CD14-positive monocyte (primary cell): ENCODE measurements at regions not wholly inside any gene's neighbourhood (a gene's known extent, or its start where the extent isn't known, plus 50 kb on each side); places are given as distances from the start of the nearest gene placed in this dataset.

ENCODE experiments used
- DNase-seq, 3 donors: peaks; one replicate each; pipeline ENCODE4 v3.0.0-alpha.2; 2011 to 2022
- H2AFZ ChIP-seq: 2 replicates; pipeline ENCODE4 v1.6.0; 2012; ENCODE audit warnings: mild to moderate bottlenecking, low read depth, low read length, inconsistent platforms; ENCODE audit not compliant: insufficient read depth, poor library complexity, severe bottlenecking
- H3K27ac ChIP-seq, 2 donors: 1 replicate in 1 of 2; 2 replicates in 1 of 2; pipeline ENCODE4 v1.5.1; 2012 to 2013; ENCODE audit warnings: low read length in 2 of 2, control low read depth in 1 of 2, inconsistent platforms in 1 of 2, low read depth in 1 of 2, mild to moderate bottlenecking in 1 of 2
- H3K27me3 ChIP-seq, 2 donors: one replicate each; pipeline versions ENCODE4 v1.6.0 to v1.6.1; 2011 to 2013; ENCODE audit warnings: low read length in 2 of 2; ENCODE audit not compliant: control insufficient read depth in 2 of 2, insufficient read depth in 2 of 2
- H3K36me3 ChIP-seq, 2 donors: replicated peaks in 1 of 2; 1 replicate in 1 of 2; 2 replicates in 1 of 2; pipeline versions ENCODE4 v1.5.1 to v1.6.1; 2012 to 2013; ENCODE audit warnings: low read length in 2 of 2, control low read depth in 1 of 2, inconsistent platforms in 1 of 2, mild to moderate bottlenecking in 1 of 2; ENCODE audit not compliant: insufficient read depth in 2 of 2, control insufficient read depth in 1 of 2
- H3K4me1 ChIP-seq, 2 donors: 1 replicate in 1 of 2; 2 replicates in 1 of 2; pipeline versions ENCODE4 v1.5.1 to v1.6.1; 2012 to 2013; ENCODE audit warnings: low read length in 2 of 2, control low read depth in 1 of 2, inconsistent platforms in 1 of 2, mild to moderate bottlenecking in 1 of 2, moderate library complexity in 1 of 2; ENCODE audit not compliant: insufficient read depth in 2 of 2, control insufficient read depth in 1 of 2
- H3K4me2 ChIP-seq: replicated peaks from 2 replicates; pipeline ENCODE3; 2012; ENCODE audit warnings: low read length, moderate library complexity, mild to moderate bottlenecking; ENCODE audit not compliant: poor library complexity, severe bottlenecking; ENCODE audit errors: extremely low read depth
- H3K4me3 ChIP-seq, 3 experiments: fragments of 200-600 bp in 1 of 3; sonication (generic) in 1 of 3; replicated peaks in 1 of 3; 1 replicate in 2 of 3; 2 replicates in 1 of 3; pipeline ENCODE4 v1.5.1; 2011 to 2013; ENCODE audit warnings: low read length in 3 of 3, mild to moderate bottlenecking in 3 of 3, control low read depth in 2 of 3, low read depth in 2 of 3, inconsistent platforms in 1 of 3, moderate library complexity in 1 of 3
- H3K79me2 ChIP-seq: 2 replicates; pipeline ENCODE4 v1.6.0; 2012; ENCODE audit warnings: mild to moderate bottlenecking, control low read depth, inconsistent platforms, low read length, moderate library complexity; ENCODE audit not compliant: insufficient read depth
- H3K9ac ChIP-seq: 2 replicates; pipeline ENCODE4 v1.6.0; 2017; ENCODE audit warnings: low read length, mild to moderate bottlenecking; ENCODE audit not compliant: insufficient read depth, poor library complexity, severe bottlenecking
- H3K9me3 ChIP-seq, 2 donors: replicated peaks in 1 of 2; 1 replicate in 1 of 2; 2 replicates in 1 of 2; pipeline versions ENCODE4 v1.5.1 to v1.6.1; 2012 to 2013; ENCODE audit warnings: low read length in 2 of 2, control low read depth in 1 of 2; ENCODE audit not compliant: control insufficient read depth in 1 of 2, insufficient read depth in 1 of 2
- H4K20me1 ChIP-seq: 2 replicates; pipeline ENCODE4 v1.6.0; 2012; ENCODE audit warnings: mild to moderate bottlenecking, low read length, control low read depth, moderate library complexity; ENCODE audit not compliant: insufficient read depth
- H3K27ac Mint-ChIP-seq, 7 donors: one replicate each; pipeline ENCODE4 v1.8.0; 2020; ENCODE audit warnings: mild to moderate bottlenecking in 7 of 7, mixed read lengths in 7 of 7, moderate library complexity in 6 of 7, inconsistent platforms in 2 of 7
- H3K27me3 Mint-ChIP-seq, 3 donors: one replicate each; pipeline ENCODE4 v1.8.0; 2021 to 2022; ENCODE audit warnings: low read depth in 3 of 3, mild to moderate bottlenecking in 3 of 3, mixed read lengths in 3 of 3, moderate library complexity in 3 of 3, inconsistent platforms in 1 of 3
- H3K36me3 Mint-ChIP-seq, 2 donors: one replicate each; pipeline ENCODE4 v1.8.0; 2020; ENCODE audit warnings: mixed read lengths in 2 of 2, inconsistent platforms in 1 of 2, mild to moderate bottlenecking in 1 of 2
- H3K4me1 Mint-ChIP-seq: one replicate; pipeline ENCODE4 v1.8.0; 2020; ENCODE audit warnings: mild to moderate bottlenecking, mixed read lengths
- H3K4me3 Mint-ChIP-seq, 2 donors: one replicate each; pipeline ENCODE4 v1.8.0; 2020; ENCODE audit warnings: mild to moderate bottlenecking in 2 of 2, mixed read lengths in 2 of 2, moderate library complexity in 1 of 2
- H3K9me3 Mint-ChIP-seq, 7 donors: one replicate each; pipeline ENCODE4 v1.8.0; 2020 to 2022; ENCODE audit warnings: mixed read lengths in 7 of 7, mild to moderate bottlenecking in 6 of 7, moderate library complexity in 6 of 7, inconsistent platforms in 2 of 7
- WGBS: methylation state at CpG from one replicate; pipeline ENCODE4 v1.1.5; 2013; ENCODE audit warnings: missing lambda C conversion rate; ENCODE audit not compliant: insufficient coverage; 5-methylcytosine and 5-hydroxymethylcytosine counted together
- intact Hi-C, 2 donors: fragments of 100-400 bp; cut with micrococcal nuclease; formaldehyde crosslinking; loops; one replicate each; pipeline versions ENCODE4 v1.15.0 to v1.15.1; 2023
- TF ChIP-seq, protein P1 (sequence below): fragments of 200-600 bp; IDR thresholded peaks from one replicate; pipeline ENCODE4 v1.8.0; 2022; ENCODE audit warnings: antibody characterized with exemption, mild to moderate bottlenecking

DNA sequence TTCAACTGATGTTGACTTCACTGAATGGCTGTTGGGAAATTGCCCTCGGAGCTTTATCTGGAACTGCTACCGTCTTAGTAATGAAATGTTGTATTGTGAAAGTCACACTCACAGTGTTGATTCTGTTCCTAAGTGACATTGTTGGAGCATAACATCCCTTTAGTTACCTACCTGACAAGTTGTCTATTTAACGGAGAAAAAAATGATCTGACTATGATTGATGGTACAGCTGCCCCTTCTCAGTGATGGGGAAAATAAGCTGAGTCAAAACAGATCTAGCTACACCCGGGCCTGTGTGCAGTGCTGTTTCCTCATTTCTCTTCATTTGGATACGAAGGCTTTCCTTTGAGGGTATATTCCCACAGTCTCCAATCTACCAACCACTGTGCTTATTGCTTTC is 472.3 kb upstream of the BRINP3 start:
- intact Hi-C loops = no loop called here
- Histone ChIP-seq H3K27ac (no peak overlapping the region), H3K9me3 (no peaks in the 10 kb centered on the region), H4K20me1 (no peaks in the 10 kb centered on the region), H3K27me3 (no peaks in the 10 kb centered on the region), H3K4me2 (no peak overlapping the region), H3K79me2 (no peaks in the 10 kb centered on the region), H2AFZ (no peak overlapping the region), H3K4me1 (no peaks in the 10 kb centered on the region), H3K9ac (no peak overlapping the region), H3K4me3 (no peak overlapping the region), H3K36me3 (no peaks in the 10 kb centered on the region)
- 0% methylated on average over 1 of the region's 5 CpGs for WGBS
- Mint-ChIP-seq H3K4me1 (no peaks in the 10 kb centered on the region), H3K27ac (no peak overlapping the region), H3K27me3 (no peaks in the 10 kb centered on the region), H3K4me3 (no peak overlapping the region), H3K9me3 (peaks cover 0 to 1% (median 0%) of the 10 kb centered on the region in 7 donors), H3K36me3 (no peaks in the 10 kb centered on the region)
- DNase-seq = no peak
- TF ChIP-seq, protein P1, sequence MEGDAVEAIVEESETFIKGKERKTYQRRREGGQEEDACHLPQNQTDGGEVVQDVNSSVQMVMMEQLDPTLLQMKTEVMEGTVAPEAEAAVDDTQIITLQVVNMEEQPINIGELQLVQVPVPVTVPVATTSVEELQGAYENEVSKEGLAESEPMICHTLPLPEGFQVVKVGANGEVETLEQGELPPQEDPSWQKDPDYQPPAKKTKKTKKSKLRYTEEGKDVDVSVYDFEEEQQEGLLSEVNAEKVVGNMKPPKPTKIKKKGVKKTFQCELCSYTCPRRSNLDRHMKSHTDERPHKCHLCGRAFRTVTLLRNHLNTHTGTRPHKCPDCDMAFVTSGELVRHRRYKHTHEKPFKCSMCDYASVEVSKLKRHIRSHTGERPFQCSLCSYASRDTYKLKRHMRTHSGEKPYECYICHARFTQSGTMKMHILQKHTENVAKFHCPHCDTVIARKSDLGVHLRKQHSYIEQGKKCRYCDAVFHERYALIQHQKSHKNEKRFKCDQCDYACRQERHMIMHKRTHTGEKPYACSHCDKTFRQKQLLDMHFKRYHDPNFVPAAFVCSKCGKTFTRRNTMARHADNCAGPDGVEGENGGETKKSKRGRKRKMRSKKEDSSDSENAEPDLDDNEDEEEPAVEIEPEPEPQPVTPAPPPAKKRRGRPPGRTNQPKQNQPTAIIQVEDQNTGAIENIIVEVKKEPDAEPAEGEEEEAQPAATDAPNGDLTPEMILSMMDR = no peak

- no peak overlapping the region for H3K4me2 ChIP-seq
- no peaks in the 10 kb centered on the region for H4K20me1 ChIP-seq
- TF ChIP-seq, protein P1 = no peak
- H3K27me3 ChIP-seq = no peaks in the 10 kb centered on the region
- no peak overlapping the region for H3K27ac ChIP-seq
- no peaks in the 10 kb centered on the region for H3K9me3 ChIP-seq
- H3K4me1 ChIP-seq = no peaks in the 10 kb centered on the region
- H3K4me3 Mint-ChIP-seq = no peak overlapping the region
- no peaks in the 10 kb centered on the region for H3K79me2 ChIP-seq
- no peak overlapping the region for H2AFZ ChIP-seq
- no peaks in the 10 kb centered on the region for H3K4me1 Mint-ChIP-seq
- H3K36me3 Mint-ChIP-seq = no peaks in the 10 kb centered on the region
- intact Hi-C loops = no loop called here
- no peaks in the 10 kb centered on the region for H3K9me3 Mint-ChIP-seq
- H3K4me3 ChIP-seq = no peak overlapping the region
- no peaks in the 10 kb centered on the region for H3K36me3 ChIP-seq
- H3K9ac ChIP-seq = no peak overlapping the region
- no peaks in the 10 kb centered on the region for H3K27me3 Mint-ChIP-seq
- no peak overlapping the region for H3K27ac Mint-ChIP-seq
- no peak for DNase-seq
Measured at GRCh38 chr1:190957565-190957964, 479.9 kb upstream of the BRINP3 start.
